ENCODE measurements at regions not wholly inside any gene's neighbourhood (a gene's known extent, or its start where the extent isn't known, plus 50 kb on each side); places are given as distances from the start of the nearest gene placed in this dataset.
"Not testable (repeated sequence)": the region's sequence is repeated elsewhere in the genome, so short reads cannot be mapped to it uniquely, and the experiment has no call there.

DNA sequence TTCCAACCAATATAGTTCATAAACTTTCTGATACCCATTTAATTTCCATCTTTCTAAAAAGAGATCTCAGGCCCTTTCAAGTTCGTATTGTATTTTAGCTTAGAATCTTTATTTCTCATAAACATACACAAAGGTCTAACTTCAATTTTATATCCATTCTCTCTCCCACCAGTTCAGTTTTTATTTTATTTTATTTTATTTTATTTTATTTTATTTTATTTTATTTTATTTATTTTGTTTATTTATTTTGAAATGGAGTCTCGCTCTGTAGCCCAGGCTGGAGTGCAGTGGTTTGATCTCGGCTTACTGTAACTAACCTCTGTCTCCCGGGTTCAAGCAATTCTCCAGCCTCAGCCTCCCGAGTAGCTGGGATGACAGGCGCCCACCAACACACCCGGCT, 552.8 kb downstream of the SLITRK5 start:
- DNase-seq (no peak), ATAC-seq (no peak)

DNA sequence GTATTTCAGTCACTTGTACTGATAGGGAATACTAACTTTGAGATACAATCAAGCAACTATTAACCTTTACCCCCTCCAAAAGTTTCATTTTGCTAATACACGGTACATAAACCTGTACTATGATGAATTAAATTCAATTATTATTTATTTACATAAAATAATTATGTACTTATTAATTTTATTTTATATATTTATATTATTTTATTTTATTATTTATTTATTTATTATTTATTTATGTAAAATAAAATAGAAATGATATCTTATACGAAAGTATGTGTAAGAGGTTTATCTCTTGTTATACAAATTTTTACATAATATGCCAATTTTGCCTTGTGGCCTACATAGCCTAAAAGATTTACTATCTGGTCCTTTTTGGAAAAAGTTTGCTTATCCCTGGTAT, 564.3 kb downstream of the SLITRK5 start:
- ATAC-seq (no peak), DNase-seq (no peak)

DNA sequence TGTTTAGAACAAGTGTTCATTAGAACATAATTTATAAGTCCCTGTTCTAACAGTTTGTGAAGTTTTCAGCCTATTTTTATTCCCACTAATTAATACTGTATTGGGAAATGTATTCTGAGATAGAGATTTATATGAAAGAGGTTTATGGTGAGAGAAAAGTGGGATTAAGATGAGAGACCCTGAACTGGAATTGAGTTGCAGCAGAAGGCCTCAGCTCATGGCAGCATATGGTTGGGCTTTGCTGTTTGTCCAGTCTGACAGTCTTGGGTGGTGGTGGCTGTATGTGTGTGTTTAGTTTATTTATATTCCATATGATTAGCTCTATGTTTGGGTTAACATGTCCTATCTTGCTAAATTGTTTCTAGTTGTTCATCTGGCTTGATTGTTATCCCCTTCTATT, 575.1 kb downstream of the SLITRK5 start:
- ATAC-seq (no peak), DNase-seq (no peak)

DNA sequence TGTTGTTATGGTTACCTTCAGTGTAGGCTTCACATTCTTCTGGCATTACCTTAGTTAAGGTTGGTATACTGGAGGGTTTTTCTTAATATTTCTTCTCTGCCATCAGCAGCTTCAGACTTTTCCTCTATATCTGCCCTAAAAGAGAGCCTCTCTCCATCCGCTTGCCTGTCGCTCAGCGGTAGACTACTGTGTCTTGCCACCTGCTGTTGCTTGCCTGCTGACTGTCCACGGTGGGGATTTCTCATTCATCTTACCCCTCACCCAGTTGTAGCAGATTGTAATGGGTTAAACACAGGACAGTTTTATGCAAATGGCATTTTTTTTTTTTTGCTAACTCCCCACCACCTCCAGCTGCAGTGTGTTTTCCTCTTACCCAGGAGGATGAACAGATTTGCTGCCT, 577.2 kb downstream of the SLITRK5 start:
- ATAC-seq (no peak), DNase-seq (no peak)

DNA sequence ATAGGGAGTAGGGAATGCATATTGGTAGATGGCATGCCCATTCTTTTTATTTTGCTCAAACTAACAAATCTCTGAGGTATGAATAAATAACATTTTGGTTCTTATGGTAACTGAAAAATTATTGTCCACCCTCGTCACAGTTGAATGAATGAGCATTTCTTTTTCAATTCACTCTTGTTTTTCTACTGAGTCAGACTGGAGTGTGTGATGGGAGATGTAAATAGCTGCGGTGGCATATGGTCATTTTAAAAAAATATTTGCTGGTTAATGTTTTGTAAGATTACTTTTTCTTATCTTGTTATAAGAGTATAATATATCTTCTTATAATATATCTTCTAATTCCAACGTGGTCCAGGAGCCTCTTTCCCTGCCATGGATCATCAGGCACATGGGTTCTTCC, 586.5 kb downstream of the SLITRK5 start:
- ATAC-seq = no peak
- no peak for DNase-seq

DNA sequence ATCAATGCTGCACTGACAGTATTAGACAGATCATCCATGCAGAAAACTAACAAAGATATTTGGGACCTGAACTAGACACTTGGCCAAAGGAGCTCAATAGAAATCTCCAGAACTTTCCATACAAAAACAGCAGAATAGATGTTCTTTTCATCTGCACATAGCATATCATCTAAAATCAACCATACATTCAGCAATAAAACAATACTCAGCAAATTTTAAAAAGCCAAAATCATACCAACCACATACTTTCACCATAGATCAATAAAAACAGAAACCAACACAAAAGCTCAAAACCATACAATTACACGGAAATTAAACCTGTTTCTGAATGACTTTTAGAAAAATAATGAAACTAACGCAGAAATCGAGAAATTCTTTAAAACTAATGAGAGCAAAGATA, 592.6 kb downstream of the SLITRK5 start:
- DNase-seq = no peak

DNA sequence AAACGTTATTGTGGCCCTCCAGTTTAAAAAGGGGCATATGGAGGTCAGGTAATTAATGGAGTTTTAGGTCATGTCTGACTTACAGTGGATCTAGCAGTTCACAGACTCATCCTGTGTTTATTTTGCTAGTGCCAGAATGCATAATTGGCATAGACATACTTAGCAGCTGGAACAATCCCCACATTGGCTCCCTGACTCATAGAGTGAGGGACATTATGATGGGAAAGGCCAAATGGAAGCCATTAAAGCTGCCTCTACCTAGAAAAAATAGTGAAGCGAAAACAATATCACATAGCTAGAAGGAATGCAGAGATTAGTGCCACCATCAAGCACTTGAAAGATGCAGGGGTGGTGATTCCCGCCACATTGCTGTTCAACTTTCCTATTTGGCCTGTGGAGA, 610.7 kb downstream of the SLITRK5 start:
- DNase-seq (no peak), ATAC-seq (no peak)

More for the DNA sequence above, 592.6 kb downstream of the SLITRK5 start:
- ATAC-seq = no peak

DNA sequence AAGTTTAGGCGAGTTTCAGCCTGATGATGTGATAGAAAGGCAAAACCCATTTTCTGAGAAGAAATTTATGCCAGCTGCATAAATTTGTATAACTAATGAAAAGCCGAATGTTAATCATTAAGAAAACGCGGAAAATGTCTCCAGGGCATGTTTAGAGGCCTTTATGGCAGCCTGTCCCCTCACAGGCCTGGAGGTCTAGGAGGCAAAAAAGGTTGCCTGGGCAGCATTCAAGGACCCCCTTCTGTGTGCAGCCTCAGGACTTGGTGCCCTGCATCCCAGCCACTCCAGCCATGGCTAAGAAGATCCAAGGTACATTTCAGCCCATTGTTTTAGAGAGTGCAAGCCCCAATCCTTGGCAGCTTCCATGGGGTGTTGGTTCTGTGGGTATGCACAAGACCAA, 614.2 kb downstream of the SLITRK5 start:
- no peak for DNase-seq
- ATAC-seq = no peak

DNA sequence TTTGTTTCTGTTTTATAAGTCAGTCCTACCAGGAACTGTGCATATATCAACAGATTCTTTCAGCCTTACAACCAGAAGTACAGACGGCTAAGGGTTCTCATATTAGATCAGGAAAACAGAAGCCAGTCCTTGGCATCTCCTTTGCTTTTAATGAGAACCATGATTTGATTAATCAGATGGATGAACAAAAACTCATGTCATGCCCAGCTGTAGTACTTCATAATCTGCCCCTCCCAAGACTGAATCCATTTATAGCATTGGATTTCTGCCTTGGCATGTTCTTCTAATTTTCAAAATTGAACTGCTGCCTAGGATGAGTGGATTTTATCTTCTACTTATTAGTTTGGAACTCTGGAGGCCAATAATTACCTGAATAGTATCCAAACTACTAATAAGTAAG, 617.2 kb downstream of the SLITRK5 start:
- DNase-seq (no peak), ATAC-seq (no peak)

DNA sequence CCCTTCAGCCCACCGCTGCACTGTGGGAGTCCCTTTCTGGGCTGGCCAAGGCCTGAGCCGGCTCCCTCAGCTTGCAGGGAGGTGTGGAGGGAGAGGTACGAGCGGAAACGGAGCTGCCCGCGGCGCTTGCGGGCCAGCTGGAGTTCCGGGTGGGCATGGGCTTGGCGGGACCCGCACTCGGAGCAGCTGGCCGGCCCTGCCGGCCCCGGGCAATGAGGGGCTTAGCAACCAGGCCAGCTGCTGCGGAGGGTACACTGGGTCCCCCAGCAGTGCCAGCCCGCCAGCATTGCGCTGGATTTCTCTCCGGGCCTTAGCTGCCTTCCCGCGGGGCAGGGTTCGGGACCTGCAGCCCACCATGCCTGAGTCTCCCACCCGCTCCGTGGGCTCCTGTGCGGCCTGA, 620.6 kb downstream of the SLITRK5 start:
- ATAC-seq, DNase-seq: not testable (repeated sequence)

DNA sequence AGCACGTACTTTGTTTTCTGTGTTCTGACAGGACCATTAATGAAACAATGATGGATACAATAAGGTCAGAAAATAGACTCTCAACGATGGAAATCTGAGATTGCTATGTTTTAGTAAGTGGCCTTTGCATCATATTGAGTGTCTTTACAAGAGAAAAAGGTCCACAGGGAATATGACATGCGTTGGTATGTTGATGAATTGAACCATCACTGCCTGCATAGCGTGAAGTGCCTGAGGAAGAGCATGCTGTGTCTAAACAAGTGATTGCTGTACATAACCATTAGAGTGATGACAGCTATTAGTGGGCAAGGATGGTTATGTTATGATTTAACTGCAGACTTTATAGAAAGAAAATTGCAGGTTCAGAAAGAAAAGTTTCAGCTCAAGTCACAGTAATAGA, 623.2 kb downstream of the SLITRK5 start:
- DNase-seq = no peak
- no peak for ATAC-seq

DNA sequence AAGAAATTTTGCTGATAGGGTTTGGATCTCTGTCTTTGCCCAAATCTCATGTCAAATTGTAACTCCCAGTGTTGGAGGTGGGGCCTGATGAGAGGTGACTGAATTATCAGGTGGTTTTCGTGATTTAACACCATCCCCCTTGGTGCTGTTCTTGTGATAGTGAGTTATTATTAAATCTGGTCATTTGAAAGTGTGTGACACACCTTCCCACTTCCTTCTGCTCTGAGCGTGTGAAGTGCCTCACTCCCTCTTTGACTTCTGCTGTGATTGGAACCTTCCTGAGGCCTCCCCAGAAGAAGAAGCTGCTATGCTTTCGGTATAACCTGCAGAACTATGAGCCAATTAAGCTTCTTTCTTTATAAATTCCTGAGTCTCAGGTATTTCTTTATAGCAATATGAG, 632.0 kb downstream of the SLITRK5 start:
- ATAC-seq (no peak), DNase-seq (no peak)

DNA sequence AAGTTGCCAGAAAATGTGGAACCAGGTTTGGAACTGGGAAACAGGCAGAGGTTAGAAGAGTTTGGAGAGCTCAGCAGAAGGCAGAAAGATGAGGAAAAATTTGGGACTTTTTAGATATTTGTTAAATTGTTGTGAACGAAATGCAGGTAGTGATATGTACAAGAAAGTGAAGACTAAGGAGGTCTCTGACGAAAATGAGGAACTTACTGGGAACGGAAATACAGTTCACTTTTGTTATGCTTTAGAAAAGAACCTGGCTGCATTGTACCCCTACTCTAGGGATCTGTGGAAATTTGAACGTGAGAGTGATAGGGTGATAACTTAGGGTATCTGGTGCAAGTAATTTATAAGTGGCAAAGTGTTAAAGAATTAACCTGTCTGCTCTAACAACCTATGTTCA, 632.4 kb downstream of the SLITRK5 start:
- ATAC-seq (no peak), DNase-seq (no peak)

DNA sequence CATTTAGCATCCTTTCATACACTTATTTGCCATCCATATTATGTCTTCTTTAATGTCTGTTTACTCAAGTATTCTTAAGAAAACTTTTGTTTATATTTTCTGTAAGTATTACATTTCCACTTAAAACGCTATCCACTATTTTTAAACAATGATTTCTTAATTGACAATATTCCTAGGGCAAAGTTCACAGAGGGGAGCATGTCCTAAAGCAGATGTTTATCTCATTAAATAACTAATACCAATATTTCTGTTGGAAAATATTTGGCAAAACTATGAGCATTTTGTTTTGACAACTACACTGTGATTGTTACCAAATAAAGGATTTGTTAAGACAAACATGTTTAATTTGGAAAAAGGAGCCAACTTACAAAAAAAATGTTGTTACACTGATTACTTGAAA, 643.3 kb downstream of the SLITRK5 start:
- ATAC-seq = no peak
- DNase-seq = no peak

DNA sequence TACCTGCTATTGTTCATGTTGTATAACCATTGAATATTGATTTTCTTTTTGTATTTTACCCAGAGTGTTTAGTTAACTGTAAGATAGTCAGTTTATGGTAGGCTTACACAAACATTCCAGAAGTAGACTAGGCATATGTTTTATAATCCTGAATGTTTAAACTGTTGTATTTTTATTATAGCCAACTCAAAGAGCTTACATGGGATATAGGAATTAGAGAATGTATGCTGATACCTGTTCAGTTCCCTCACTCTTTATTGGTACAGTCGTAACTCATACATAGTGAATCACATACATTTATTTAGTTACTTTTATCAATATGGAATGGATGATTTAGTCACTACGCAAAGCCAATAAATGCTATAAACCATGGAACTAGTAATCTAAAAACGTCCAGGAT, 657.9 kb downstream of the SLITRK5 start:
- DNase-seq (no peak), ATAC-seq (no peak)

DNA sequence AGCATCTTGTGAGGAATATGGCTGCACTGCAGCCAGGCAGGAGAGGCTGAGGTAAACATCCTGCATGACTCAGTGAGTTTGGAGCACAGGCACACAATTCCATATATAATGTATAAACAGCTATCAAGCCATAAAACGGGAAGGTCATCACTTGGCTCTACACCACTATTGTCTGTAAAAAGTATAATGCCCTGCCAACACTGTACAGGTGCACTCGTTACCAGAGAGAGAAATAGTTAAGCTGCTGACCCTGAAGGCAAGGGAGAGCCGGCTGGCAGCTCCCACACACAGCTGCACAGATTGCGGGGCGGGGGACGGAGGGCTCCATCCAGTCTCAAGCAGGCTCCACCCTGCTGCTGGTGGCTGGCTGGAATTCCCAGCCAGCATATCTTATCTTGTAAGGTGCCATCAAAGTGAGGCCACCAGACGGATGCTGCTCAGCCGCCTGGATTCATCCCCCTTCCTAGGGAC, 668.1 kb downstream of the SLITRK5 start:
- ATAC-seq (no peak), DNase-seq (no peak)

DNA sequence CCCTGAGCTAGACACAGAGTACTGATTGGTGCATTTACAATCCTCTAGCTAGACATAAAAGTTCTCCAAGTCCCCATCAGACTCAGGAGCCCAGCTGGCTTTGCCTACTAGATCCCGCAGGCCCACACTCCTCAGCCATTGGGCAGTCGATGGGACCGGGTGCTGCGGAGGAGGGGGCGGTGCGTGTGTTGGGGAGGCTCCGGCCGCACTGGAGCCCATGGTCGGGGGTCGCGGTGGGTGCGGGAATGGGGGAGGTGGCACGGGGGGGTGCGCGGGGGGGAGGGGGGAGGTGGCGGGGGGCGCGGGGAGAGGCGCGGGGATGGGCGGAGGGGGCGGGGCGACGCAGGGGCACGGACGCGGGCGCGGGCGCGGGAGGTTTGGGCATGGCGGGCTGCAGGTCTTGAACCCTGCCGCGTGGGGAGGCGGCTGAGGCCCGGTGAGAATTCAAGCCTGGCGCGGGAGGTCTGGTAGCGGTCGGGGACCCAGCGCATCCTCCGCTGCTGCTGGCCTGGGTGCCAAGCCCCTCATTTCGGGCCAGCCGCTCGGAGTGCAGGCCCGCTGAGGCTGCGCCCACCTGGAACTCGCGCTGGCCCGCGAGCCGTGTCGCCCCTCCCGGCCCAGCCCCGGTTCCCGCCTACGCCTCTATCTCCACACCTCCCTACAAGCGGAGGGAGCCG, 674.1 kb downstream of the SLITRK5 start:
- no peak for ATAC-seq
- no peak for DNase-seq

DNA sequence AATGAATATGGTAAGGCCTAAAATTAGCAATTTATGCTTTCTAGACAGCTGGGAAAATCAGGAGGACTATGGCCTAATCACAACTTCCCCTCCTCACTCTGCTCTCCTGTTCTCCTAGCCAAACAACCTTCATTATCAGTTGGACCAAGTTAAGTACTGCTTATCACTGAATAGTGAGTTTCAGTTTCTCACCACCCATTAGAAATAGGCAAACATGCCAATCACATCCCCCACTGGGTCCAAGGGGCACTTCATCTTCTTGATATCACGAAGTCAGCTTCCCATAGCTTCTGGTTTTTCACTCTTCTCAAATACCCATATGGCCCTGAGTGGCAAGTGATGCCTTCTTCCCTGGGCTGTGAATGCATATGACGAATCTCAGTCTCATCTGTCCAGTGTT, 689.6 kb downstream of the SLITRK5 start:
- no peak for ATAC-seq
- no peak for DNase-seq

DNA sequence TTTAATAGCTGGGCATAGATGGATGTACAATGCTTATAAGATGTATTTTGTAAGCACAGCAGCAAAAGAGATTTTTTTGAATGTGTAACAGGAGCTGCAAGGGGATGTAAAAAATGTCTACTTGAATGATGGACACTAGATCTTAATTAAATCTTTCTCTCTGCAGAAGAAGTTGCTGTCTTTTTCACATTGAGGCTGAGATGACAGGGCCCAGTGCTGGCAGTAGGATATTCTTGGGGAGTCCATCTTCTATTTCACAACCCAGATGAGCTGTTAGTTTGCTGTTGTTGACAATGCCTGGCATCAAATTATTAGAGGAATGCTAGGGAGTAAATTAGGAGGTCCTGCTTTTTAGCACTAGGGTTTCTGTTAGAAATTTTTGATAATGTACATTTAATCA, 698.7 kb downstream of the SLITRK5 start:
- DNase-seq (no peak), ATAC-seq (no peak)

DNA sequence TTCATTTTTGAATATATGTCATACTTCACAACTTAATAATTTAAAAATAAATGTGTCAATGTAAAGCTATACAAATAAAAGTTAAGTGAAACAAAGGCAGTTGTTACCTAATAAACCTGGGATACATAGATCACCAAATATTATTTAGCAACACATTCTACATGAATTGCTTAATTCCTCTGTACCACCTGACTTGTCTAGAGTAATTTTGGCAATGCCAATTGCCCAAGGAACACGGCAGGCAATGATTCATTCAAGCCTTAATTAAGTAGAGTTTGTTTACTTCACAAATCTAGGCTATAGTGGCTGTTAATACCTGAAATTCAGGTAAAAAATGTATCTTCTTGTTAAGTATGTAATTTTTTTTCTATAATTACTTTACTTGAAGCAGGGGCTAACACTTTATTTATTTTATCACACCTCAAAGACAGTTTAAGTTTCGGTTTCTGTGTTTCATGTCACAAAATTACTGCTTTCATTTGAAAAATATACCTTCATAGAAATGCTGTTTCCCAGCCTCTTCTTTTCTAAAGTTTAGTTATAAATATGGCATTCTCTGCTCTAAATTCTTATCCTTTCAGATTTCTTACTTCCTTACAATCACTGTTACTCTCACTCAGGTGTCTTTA, 705.7 kb downstream of the SLITRK5 start:
- no peak for ATAC-seq

DNA sequence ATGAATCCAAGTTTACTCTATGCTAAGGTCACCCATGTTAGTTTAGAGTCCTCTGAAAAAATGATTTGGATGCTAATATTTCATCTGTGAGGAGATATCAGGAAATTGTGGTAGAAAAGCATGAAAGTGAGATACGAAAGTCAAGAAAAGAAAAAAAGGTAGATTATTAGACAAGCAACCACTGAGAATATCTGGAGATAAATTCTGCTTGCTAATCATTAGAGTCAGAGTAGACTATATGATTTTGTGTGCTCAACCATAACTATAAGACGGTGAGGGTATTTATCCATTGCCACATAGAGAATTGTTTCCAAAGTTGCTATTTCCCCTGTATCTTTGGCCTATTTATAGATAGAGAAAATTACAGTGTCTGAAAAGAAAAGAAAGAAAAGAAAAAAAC, 706.7 kb downstream of the SLITRK5 start:
- ATAC-seq = no peak
- no peak for DNase-seq

More for the DNA sequence above, 705.7 kb downstream of the SLITRK5 start:
- no peak for DNase-seq

DNA sequence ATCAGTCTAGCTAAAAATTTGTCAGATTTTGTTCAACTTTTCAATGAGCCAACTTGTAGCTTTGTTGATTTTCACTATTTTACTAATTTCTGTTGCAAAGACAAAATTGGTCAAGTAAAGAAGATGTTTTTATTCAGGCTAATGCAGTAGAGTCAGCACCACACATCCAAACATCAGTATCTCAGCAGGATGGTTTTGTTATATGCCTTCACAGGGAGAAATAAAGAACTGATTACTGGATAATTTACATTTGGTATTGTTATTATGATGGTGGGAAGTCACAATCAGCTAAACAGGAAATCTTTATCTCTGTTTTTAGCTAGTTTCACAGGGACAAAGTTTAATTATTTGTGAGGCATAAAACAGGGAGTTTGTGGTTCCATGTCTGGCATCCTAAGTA, 713.4 kb downstream of the SLITRK5 start:
- DNase-seq (no peak), ATAC-seq (no peak)

DNA sequence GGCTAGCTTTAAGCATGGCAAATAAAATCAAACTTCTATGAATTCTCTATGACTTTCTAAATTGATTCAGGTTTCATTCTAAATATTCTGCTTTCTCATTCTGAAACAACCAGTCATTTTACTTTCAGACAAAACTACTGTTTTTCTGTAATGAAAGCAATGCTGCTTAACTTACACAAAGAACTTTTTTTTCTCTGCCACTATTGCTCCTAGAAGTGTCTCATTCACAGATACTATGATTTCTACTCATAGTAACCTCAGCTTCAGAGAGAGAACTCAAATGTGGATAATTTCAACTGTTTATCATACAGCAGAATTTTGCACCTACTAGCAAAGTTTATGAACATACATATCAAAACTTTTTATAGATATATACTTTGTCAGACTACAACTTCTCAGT, 724.6 kb downstream of the SLITRK5 start:
- DNase-seq = no peak
- no peak for ATAC-seq

DNA sequence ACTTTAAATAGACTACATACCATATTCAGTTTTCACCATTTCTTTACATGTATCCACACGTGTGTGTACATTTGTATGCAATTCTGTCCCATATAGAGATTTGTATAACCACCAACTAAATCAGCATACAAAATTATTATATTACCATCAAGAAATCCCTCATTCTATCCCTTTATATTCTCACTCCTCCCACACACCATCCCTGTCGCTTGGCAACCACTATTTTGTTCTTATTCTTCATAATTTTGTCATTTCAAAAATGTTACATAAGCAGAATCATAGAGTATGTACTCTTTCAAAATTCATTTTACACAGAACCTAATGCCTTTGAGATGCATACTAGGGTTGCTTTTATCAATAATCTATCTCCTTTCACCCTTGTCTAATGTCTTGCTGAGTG, 740.5 kb downstream of the SLITRK5 start:
- ATAC-seq = no peak

More for the DNA sequence above, 740.5 kb downstream of the SLITRK5 start:
- no peak for DNase-seq

All from stimulated activated naive CD8-positive, alpha-beta T cell treated with anti-CD3 and anti-CD28 coated beads, Interleukin-15, Interleukin-2, amounts not matched to agents 100 U/mL and 50 U/mL, for 24 hours (primary cell).